Lower lobe of right lung (tissue), 2 donors: ENCODE measurements at regions not wholly inside any gene's neighbourhood (a gene's known extent, or its start where the extent isn't known, plus 50 kb on each side); places are given as distances from the start of the nearest gene placed in this dataset.
A peak's percentile ranks its signal among the peaks of the same experiment; 100 is the strongest.

Experiments used
- ATAC-seq, 2 donors: fragments of 200-7000 bp; cut with Tn5 transposase; one replicate each; pipeline ENCODE4 v1.9.1; 2020 to 2022; ENCODE audit warnings: mild to moderate bottlenecking in 2 of 2, moderate library complexity in 2 of 2
- DNase-seq: peaks from one replicate; pipeline ENCODE4 v3.0.0-alpha.2; 2020
- H3K27ac ChIP-seq: fragments of 200-600 bp; one replicate; pipeline ENCODE4 v1.8.0; 2022
- H3K27me3 ChIP-seq: fragments of 200-600 bp; one replicate; pipeline ENCODE4 v1.8.0; 2022; ENCODE audit warnings: low read depth
- H3K36me3 ChIP-seq: fragments of 200-600 bp; one replicate; pipeline ENCODE4 v1.8.0; 2022; ENCODE audit warnings: mild to moderate bottlenecking
- H3K4me1 ChIP-seq: fragments of 200-600 bp; one replicate; pipeline ENCODE4 v1.8.0; 2022
- H3K4me3 ChIP-seq: fragments of 200-600 bp; one replicate; pipeline ENCODE4 v1.8.0; 2022; ENCODE audit warnings: mild to moderate bottlenecking
- H3K9me3 ChIP-seq: fragments of 200-600 bp; one replicate; pipeline ENCODE4 v1.8.0; 2022
- CTCF ChIP-seq: fragments of 200-600 bp; IDR thresholded peaks from one replicate; pipeline ENCODE4 v1.8.0; 2022; ENCODE audit warnings: antibody characterized with exemption, mild to moderate bottlenecking
- intact Hi-C: fragments of 100-400 bp; cut with DNase I; formaldehyde crosslinking; loops from one replicate; pipeline ENCODE4 v1.11.0; 2022
- donor health status: DM: no; HTN: yes; CAD: no; lungs with severe emphysema.

GRCh38 chr6:156646496-156646895 lies 130.7 kb upstream of the ARID1B start:
- H3K36me3 ChIP-seq: no peaks in the 10 kb centered on the region
- no peaks in the 10 kb centered on the region for H3K27me3 ChIP-seq
- DNase-seq (no peak), ATAC-seq (no peak)
- peaks cover 3% of the 10 kb centered on the region for H3K9me3 ChIP-seq
- H3K4me3 ChIP-seq: no peak overlapping the region
- H3K27ac ChIP-seq: no peak overlapping the region
- intact Hi-C loops: no loop called here
- no peak for TF ChIP-seq CTCF
- peaks cover 8% of the 10 kb centered on the region for H3K4me1 ChIP-seq

GRCh38 chr6:156645097-156645496 lies 132.1 kb upstream of the ARID1B start:
- intact Hi-C loops: no loop called here
- DNase-seq: no peak
- no peak overlapping the region for H3K27ac ChIP-seq
- H3K27me3 ChIP-seq: no peaks in the 10 kb centered on the region
- no peak overlapping the region for H3K4me3 ChIP-seq
- peaks cover 7% of the 10 kb centered on the region for H3K9me3 ChIP-seq
- no peak for TF ChIP-seq CTCF
- no peak for ATAC-seq
- H3K36me3 ChIP-seq: no peaks in the 10 kb centered on the region
- H3K4me1 ChIP-seq: peaks cover 8% of the 10 kb centered on the region

GRCh38 chr6:156639009-156639721 lies 138.0 kb upstream of the ARID1B start:
- no peak for ATAC-seq
- Histone ChIP-seq H3K27ac (no peak overlapping the region), H3K4me3 (no peak overlapping the region), H3K4me1 (no peaks in the 10 kb centered on the region), H3K36me3 (no peaks in the 10 kb centered on the region), H3K27me3 (no peaks in the 10 kb centered on the region), H3K9me3 (peaks cover 7% of the 10 kb centered on the region)
- no peak for DNase-seq
- intact Hi-C loops: no loop called here
- TF ChIP-seq CTCF: no peak

GRCh38 chr6:156638581-156638980 lies 138.6 kb upstream of the ARID1B start:
- no peak overlapping the region for H3K27ac ChIP-seq
- DNase-seq (no peak), ATAC-seq (no peak)
- TF ChIP-seq CTCF: no peak
- H3K27me3 ChIP-seq: no peaks in the 10 kb centered on the region
- no peaks in the 10 kb centered on the region for H3K36me3 ChIP-seq
- no peak overlapping the region for H3K4me3 ChIP-seq
- no peaks in the 10 kb centered on the region for H3K4me1 ChIP-seq
- intact Hi-C loops: no loop called here
- H3K9me3 ChIP-seq: peaks cover 7% of the 10 kb centered on the region

- intact Hi-C loops: no loop called here
- Histone ChIP-seq H3K4me1 (no peaks in the 10 kb centered on the region), H3K9me3 (no peaks in the 10 kb centered on the region), H3K27me3 (no peaks in the 10 kb centered on the region), H3K36me3 (no peaks in the 10 kb centered on the region), H3K4me3 (peak overlapping the region; percentile 39), H3K27ac (peak overlapping the region; percentile 54)
- peak in 1 of 2 donors; percentile 23 for ATAC-seq
- TF ChIP-seq CTCF: no peak
- DNase-seq: no peak
These were observed 142.2 kb upstream of the ARID1B start for GRCh38 chr6:156634951-156635371.
